ENCODE measurements at regions not wholly inside any gene's neighbourhood (a gene's known extent, or its start where the extent isn't known, plus 50 kb on each side); places are given as distances from the start of the nearest gene placed in this dataset.

DNA sequence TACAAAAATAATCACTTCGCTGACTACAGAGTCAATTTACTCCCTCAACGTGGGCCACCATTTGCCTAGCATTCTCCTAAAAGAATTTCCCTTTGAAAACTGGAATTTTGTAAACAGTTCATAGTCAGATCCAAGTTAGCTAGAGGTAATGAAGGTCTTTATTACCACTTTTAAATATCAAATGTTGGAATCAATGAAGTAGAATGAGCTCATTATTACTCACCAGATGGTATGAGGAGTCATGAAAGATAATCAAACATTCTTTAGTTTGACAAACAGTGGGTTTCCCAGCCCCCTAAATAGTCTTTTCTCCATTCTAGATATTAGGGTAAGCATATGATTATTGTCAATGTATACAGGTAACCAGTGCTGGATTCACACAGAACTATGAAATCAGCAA lies 455.7 kb upstream of the THBS1 start (continued):
- no peak for TF ChIP-seq HMG20B (CRISPR knock-in tag; conservative IDR thresholded peaks at IDR 0.05)
- TF ChIP-seq, protein P1, sequence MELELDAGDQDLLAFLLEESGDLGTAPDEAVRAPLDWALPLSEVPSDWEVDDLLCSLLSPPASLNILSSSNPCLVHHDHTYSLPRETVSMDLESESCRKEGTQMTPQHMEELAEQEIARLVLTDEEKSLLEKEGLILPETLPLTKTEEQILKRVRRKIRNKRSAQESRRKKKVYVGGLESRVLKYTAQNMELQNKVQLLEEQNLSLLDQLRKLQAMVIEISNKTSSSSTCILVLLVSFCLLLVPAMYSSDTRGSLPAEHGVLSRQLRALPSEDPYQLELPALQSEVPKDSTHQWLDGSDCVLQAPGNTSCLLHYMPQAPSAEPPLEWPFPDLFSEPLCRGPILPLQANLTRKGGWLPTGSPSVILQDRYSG (CRISPR knock-in tag; IDR thresholded peaks at IDR 0.05) = no peak
- TF ChIP-seq ZIK1 (CRISPR knock-in tag; IDR thresholded peaks at IDR 0.05; ENCODE audit: borderline replicate concordance, low read depth) = no peak
- TF ChIP-seq KDM5B (CRISPR knock-in tag; IDR thresholded peaks at IDR 0.05; ENCODE audit: borderline replicate concordance) = no peak
- TF ChIP-seq ZNF776 (CRISPR knock-in tag; IDR thresholded peaks at IDR 0.05) = no peak
- no peak for TF ChIP-seq EP300 (IDR thresholded peaks at IDR 0.05; ENCODE audit: low read depth in 2 of 2, low read length in 2 of 2)
- no peak for TF ChIP-seq EP300 (CRISPR knock-in tag; IDR thresholded peaks at IDR 0.05; ENCODE audit: borderline replicate concordance)
- no peak for TF ChIP-seq BCL6 (CRISPR knock-in tag; IDR thresholded peaks at IDR 0.05)

DNA sequence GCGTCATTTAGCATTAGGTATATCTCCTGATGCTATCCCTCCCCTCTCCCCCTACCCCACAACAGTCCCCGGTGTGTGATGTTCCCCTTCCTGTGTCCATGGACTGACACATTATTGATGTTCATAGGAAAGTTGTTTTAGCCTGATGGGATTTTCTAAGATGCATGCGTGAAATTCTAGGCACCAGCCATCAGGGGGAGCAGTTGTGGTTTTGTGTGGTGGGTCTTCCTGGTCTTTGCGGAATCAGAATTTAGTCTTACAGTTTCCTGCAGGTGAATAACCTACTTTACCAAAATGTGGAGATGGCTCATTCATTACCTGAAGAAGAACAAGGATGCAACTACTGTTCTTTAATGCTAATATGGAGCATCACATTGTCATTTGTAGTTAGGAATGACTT lies 455.0 kb upstream of the THBS1 start:
- Histone ChIP-seq H3K4me2 (ENCODE audit: low read depth, low read length) (no peak overlapping the region), H3K9ac (ENCODE audit: insufficient read depth, low read depth, low read length) (no peak overlapping the region), H3K27ac (ENCODE audit: extremely low read length, insufficient read depth, low read length) (no peak overlapping the region), H3K36me3 (replicated peaks in 1 of 2; ENCODE audit: control insufficient read depth in 1 of 2, insufficient read depth in 2 of 2, low read length in 2 of 2) (no peaks in the 10 kb centered on the region), H3K4me1 (ENCODE audit: insufficient read depth, low read length) (peaks cover 56% of the 10 kb centered on the region), H3K9me3 (ENCODE audit: low read length) (no peaks in the 10 kb centered on the region), H3K27me3 (ENCODE audit: control insufficient read depth in 1 of 2, insufficient read depth in 2 of 2, low read length in 2 of 2) (no peaks in the 10 kb centered on the region), H4K20me1 (ENCODE audit: insufficient read depth, low read length) (no peaks in the 10 kb centered on the region), H3K79me2 (ENCODE audit: insufficient read depth, low read length) (no peaks in the 10 kb centered on the region), H3K4me3 (replicated peaks in 1 of 3; ENCODE audit: insufficient read depth in 1 of 3, low read depth in 2 of 3, low read length in 3 of 3) (no peak overlapping the region), H2AFZ (ENCODE audit: low read length) (no peak overlapping the region)
- POLR2A ChIA-PET = interaction anchor here (2.5 kb wide), 1 partner anchor 454 kb away, joined by 7 read pairs; the partner anchor contains the start of gene THBS1
- ATAC-seq (no peak), FAIRE-seq (peak; percentile 73), DNase-seq (ENCODE audit: low spot score) (peak; percentile 62)
- BruUV-seq (replicated peaks) = no TSS peak
- WGBS (ENCODE audit: low lambda C conversion rate) = 52% methylated on average over 4 of the region's 4 CpGs
- intact Hi-C loops (cut with micrococcal nuclease; ENCODE audit: unreplicated experiment) (loop anchor here (5.0 to 10.0 kb wide), 4 partner anchors 186 to 326 kb away; no protein-coding TSS in a partner anchor), in situ Hi-C loops (cut with HindIII; ENCODE audit: extremely low pct_ligation_motif_present, low pct_unique_long_range_greater_than_20kb) (loop anchor here (10.0 kb wide), 2 partner anchors 149 to 459 kb away; partner anchors contain the start of gene THBS1)
- CTCF ChIA-PET (ENCODE audit: low intra/inter-chr PET ratio, low total read pairs) = interaction anchor here (0.9 to 2.5 kb wide), 2 partner anchors 46 to 454 kb away, joined by 3 to 13 read pairs; partner anchors contain the start of gene THBS1
- TF ChIP-seq POLR2AphosphoS2 (IDR thresholded peaks at IDR 0.05; ENCODE audit: low read depth, low read length) (no peak), ZNF121 (CRISPR knock-in tag; IDR thresholded peaks at IDR 0.05) (no peak), ZNF260 (CRISPR knock-in tag; IDR thresholded peaks at IDR 0.05; ENCODE audit: borderline replicate concordance, low read depth) (no peak), ONECUT2 (CRISPR knock-in tag; IDR thresholded peaks at IDR 0.05) (no peak), ZFP90 (CRISPR knock-in tag; IDR thresholded peaks at IDR 0.05; ENCODE audit: borderline replicate concordance) (no peak), ZNF329 (CRISPR knock-in tag; IDR thresholded peaks at IDR 0.05; ENCODE audit: low read depth) (no peak), SMC3 (IDR thresholded peaks at IDR 0.05; ENCODE audit: low read length) (peak; percentile 75), SNAI1 (CRISPR knock-in tag; IDR thresholded peaks at IDR 0.05; ENCODE audit: borderline replicate concordance) (no peak), RAD21 (CRISPR knock-in tag; IDR thresholded peaks at IDR 0.05) (peak; percentile 54; the same call in 1 of the 2 replicates), SMARCE1 (IDR thresholded peaks at IDR 0.05; ENCODE audit: borderline replicate concordance) (no peak), KDM5A (IDR thresholded peaks at IDR 0.05; ENCODE audit: borderline replicate concordance, low read length) (no peak), STAG1 (CRISPR knock-in tag; IDR thresholded peaks at IDR 0.05) (peak; percentile 75), KLF15 (CRISPR knock-in tag; IDR thresholded peaks at IDR 0.05; ENCODE audit: borderline replicate concordance) (no peak), ZNF773 (CRISPR knock-in tag; IDR thresholded peaks at IDR 0.05; ENCODE audit: borderline replicate concordance) (no peak), ETV6 (CRISPR knock-in tag; conservative IDR thresholded peaks at IDR 0.05) (no peak), ELF1 (CRISPR knock-in tag; IDR thresholded peaks at IDR 0.05) (0 out of 2 replicates have a peak, but pooled peaks have one; percentile 45)
- TF ChIP-seq, protein P2, sequence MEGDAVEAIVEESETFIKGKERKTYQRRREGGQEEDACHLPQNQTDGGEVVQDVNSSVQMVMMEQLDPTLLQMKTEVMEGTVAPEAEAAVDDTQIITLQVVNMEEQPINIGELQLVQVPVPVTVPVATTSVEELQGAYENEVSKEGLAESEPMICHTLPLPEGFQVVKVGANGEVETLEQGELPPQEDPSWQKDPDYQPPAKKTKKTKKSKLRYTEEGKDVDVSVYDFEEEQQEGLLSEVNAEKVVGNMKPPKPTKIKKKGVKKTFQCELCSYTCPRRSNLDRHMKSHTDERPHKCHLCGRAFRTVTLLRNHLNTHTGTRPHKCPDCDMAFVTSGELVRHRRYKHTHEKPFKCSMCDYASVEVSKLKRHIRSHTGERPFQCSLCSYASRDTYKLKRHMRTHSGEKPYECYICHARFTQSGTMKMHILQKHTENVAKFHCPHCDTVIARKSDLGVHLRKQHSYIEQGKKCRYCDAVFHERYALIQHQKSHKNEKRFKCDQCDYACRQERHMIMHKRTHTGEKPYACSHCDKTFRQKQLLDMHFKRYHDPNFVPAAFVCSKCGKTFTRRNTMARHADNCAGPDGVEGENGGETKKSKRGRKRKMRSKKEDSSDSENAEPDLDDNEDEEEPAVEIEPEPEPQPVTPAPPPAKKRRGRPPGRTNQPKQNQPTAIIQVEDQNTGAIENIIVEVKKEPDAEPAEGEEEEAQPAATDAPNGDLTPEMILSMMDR (CRISPR knock-in tag; IDR thresholded peaks at IDR 0.05) = peak; percentile 66
